SK-N-SH treated with all-trans-retinoic acid at 6 μM for 48 hours (cell line): ENCODE measurements at regions not wholly inside any gene's neighbourhood (a gene's known extent, or its start where the extent isn't known, plus 50 kb on each side); places are given as distances from the start of the nearest gene placed in this dataset.

Experiments used
- ATAC-seq: fragments of 200-7000 bp; cut with Tn5 transposase; 3 replicates; pipeline ENCODE4 v1.9.1; 2020; ENCODE audit warnings: mild to moderate bottlenecking, moderate library complexity
- CREB5 ChIP-seq: fragments of 250-450 bp; sonication (Bioruptor Pico); IDR thresholded peaks from 2 replicates; pipeline ENCODE4 v1.5.1; 2020; ENCODE audit warnings: low read depth, mild to moderate bottlenecking, moderate library complexity
- CSDC2 ChIP-seq: fragments of 250-450 bp; sonication (Bioruptor Pico); IDR thresholded peaks from 2 replicates; pipeline ENCODE4 v1.5.0; 2020; ENCODE audit warnings: mild to moderate bottlenecking, moderate library complexity
- CSRNP3 ChIP-seq: fragments of 250-450 bp; sonication (Bioruptor Pico); IDR thresholded peaks from 2 replicates; pipeline ENCODE4 v1.5.1; 2021; ENCODE audit warnings: mild to moderate bottlenecking, moderate library complexity
- ESRRG ChIP-seq: fragments of 250-450 bp; sonication (Bioruptor Pico); IDR thresholded peaks from 2 replicates; pipeline ENCODE4 v1.6.1; 2021; ENCODE audit warnings: mild to moderate bottlenecking
- GLIS3 ChIP-seq: fragments of 250-450 bp; sonication (Bioruptor Pico); IDR thresholded peaks from 2 replicates; pipeline ENCODE4 v1.5.0; 2020; ENCODE audit warnings: mild to moderate bottlenecking, moderate library complexity
- ISL1 ChIP-seq: fragments of 250-450 bp; sonication (Bioruptor Pico); IDR thresholded peaks from 2 replicates; pipeline ENCODE4 v2.1.2; 2022; ENCODE audit warnings: mild to moderate bottlenecking, moderate library complexity
- OSR1 ChIP-seq: fragments of 250-450 bp; sonication (Bioruptor Pico); IDR thresholded peaks from 2 replicates; pipeline ENCODE4 v1.8.0; 2022; ENCODE audit warnings: moderate library complexity, mild to moderate bottlenecking, inconsistent platforms
- PATZ1 ChIP-seq: fragments of 250-450 bp; sonication (Bioruptor Pico); IDR thresholded peaks from 2 replicates; pipeline ENCODE4 v1.8.0; 2020; ENCODE audit warnings: mild to moderate bottlenecking, moderate library complexity, borderline replicate concordance
- POU6F1 ChIP-seq: fragments of 250-450 bp; sonication (Bioruptor Pico); IDR thresholded peaks from 2 replicates; pipeline ENCODE4 v1.8.0; 2021; ENCODE audit warnings: low read depth, mild to moderate bottlenecking, moderate library complexity, borderline replicate concordance
- PPARA ChIP-seq: fragments of 250-450 bp; sonication (Bioruptor Pico); IDR thresholded peaks from 2 replicates; pipeline ENCODE4 v1.5.0; 2020; ENCODE audit warnings: mild to moderate bottlenecking, borderline replicate concordance
- RARB ChIP-seq: fragments of 250-450 bp; sonication (Bioruptor Pico); IDR thresholded peaks from 2 replicates; pipeline ENCODE4 v1.8.0; 2021; ENCODE audit warnings: mild to moderate bottlenecking, moderate library complexity
- SNAI2 ChIP-seq: fragments of 250-450 bp; sonication (Bioruptor Pico); IDR thresholded peaks from 2 replicates; pipeline ENCODE4 v1.5.0; 2020; ENCODE audit warnings: mild to moderate bottlenecking, moderate library complexity
- TCF4 ChIP-seq: fragments of 250-450 bp; sonication (Bioruptor Pico); IDR thresholded peaks from 2 replicates; pipeline ENCODE4 v1.8.0; 2021; ENCODE audit warnings: mild to moderate bottlenecking, moderate library complexity, borderline replicate concordance
- TOX ChIP-seq: fragments of 250-450 bp; sonication (Bioruptor Pico); IDR thresholded peaks from 2 replicates; pipeline ENCODE4 v1.8.0; 2021; ENCODE audit warnings: mild to moderate bottlenecking, moderate library complexity, borderline replicate concordance
- TSHZ2 ChIP-seq: fragments of 250-450 bp; sonication (Bioruptor Pico); IDR thresholded peaks from 2 replicates; pipeline ENCODE4 v1.5.0; 2020; ENCODE audit warnings: mild to moderate bottlenecking, moderate library complexity
- ZFP3 ChIP-seq: fragments of 250-450 bp; sonication (Bioruptor Pico); IDR thresholded peaks from 2 replicates; pipeline ENCODE4 v1.5.0; 2020; ENCODE audit warnings: mild to moderate bottlenecking, moderate library complexity
- ZFP30 ChIP-seq: fragments of 450-650 bp; formaldehyde crosslinking; IDR thresholded peaks from 2 replicates; pipeline ENCODE4 v1.5.0; 2022; ENCODE audit warnings: mild to moderate bottlenecking, moderate library complexity
- ZNF565 ChIP-seq: fragments of 450-650 bp; formaldehyde crosslinking; conservative IDR thresholded peaks from 2 replicates; pipeline ENCODE4 v1.5.0; 2020; ENCODE audit warnings: low read depth, mild to moderate bottlenecking, moderate library complexity
- ZNF70 ChIP-seq: fragments of 450-650 bp; formaldehyde crosslinking; IDR thresholded peaks from 2 replicates; pipeline ENCODE4 v1.5.0; 2020; ENCODE audit warnings: mild to moderate bottlenecking, moderate library complexity
- ZNF8 ChIP-seq: fragments of 450-650 bp; formaldehyde crosslinking; IDR thresholded peaks from 2 replicates; pipeline ENCODE4 v1.5.0; 2020; ENCODE audit warnings: mild to moderate bottlenecking, moderate library complexity

GRCh38 chr2:129744141-129744540 is 235.3 kb upstream of the RAB6C start:
- ATAC-seq, result no peak
- TF ChIP-seq TCF4 (no peak), CSRNP3 (CRISPR knock-in tag) (no peak), ZFP3 (CRISPR knock-in tag) (no peak), ZNF70 (CRISPR knock-in tag) (no peak), TOX (CRISPR knock-in tag) (no peak), RARB (CRISPR knock-in tag) (no peak), CSDC2 (CRISPR knock-in tag) (no peak), TSHZ2 (CRISPR knock-in tag) (no peak), OSR1 (CRISPR knock-in tag) (no peak), SNAI2 (CRISPR knock-in tag) (no peak), PATZ1 (CRISPR knock-in tag) (no peak), ZNF8 (CRISPR knock-in tag) (no peak), POU6F1 (CRISPR knock-in tag) (no peak), ZNF565 (CRISPR knock-in tag) (no peak), ISL1 (CRISPR knock-in tag) (no peak), PPARA (CRISPR knock-in tag) (no peak), ESRRG (CRISPR knock-in tag) (no peak), CREB5 (CRISPR knock-in tag) (no peak)

GRCh38 chr2:129744649-129745048 is 234.8 kb upstream of the RAB6C start:
- TF ChIP-seq CSDC2 (CRISPR knock-in tag) (no peak), PATZ1 (CRISPR knock-in tag) (no peak), ZFP3 (CRISPR knock-in tag) (no peak), ZFP30 (CRISPR knock-in tag) (no peak), ZNF8 (CRISPR knock-in tag) (no peak), TSHZ2 (CRISPR knock-in tag) (no peak), GLIS3 (CRISPR knock-in tag) (no peak), TCF4 (no peak), CSRNP3 (CRISPR knock-in tag) (no peak)

More at GRCh38 chr2:129744649-129745048, 234.8 kb upstream of the RAB6C start:
- no peak for ATAC-seq
